Muscle of leg (tissue), 3 donors: ENCODE measurements at regions not wholly inside any gene's neighbourhood (a gene's known extent, or its start where the extent isn't known, plus 50 kb on each side); places are given as distances from the start of the nearest gene placed in this dataset.

Experiments used
- DNase-seq: peaks from one replicate; pipeline ENCODE4 v3.0.0; 2013
- H3K27ac ChIP-seq: one replicate; pipeline ENCODE4 v1.5.1; 2013; ENCODE audit warnings: mild to moderate bottlenecking, low read length, control low read depth
- H3K27me3 ChIP-seq: one replicate; pipeline ENCODE4 v1.6.1; 2013; ENCODE audit warnings: low read length; ENCODE audit not compliant: control insufficient read depth, insufficient read depth
- H3K36me3 ChIP-seq: one replicate; pipeline ENCODE4 v1.6.1; 2013; ENCODE audit warnings: low read length; ENCODE audit not compliant: control insufficient read depth, insufficient read depth
- H3K4me1 ChIP-seq: one replicate; pipeline ENCODE4 v1.6.1; 2013; ENCODE audit warnings: low read length; ENCODE audit not compliant: control insufficient read depth, insufficient read depth
- H3K4me3 ChIP-seq: one replicate; pipeline ENCODE4 v1.5.1; 2013; ENCODE audit warnings: low read length, control low read depth
- H3K9me3 ChIP-seq: replicated peaks from 2 replicates; pipeline ENCODE4 v1.6.1; 2013; ENCODE audit warnings: low read depth, low read length; ENCODE audit not compliant: control insufficient read depth
- WGBS: methylation state at CpG from one replicate; pipeline ENCODE4 v1.1.5; 2013; ENCODE audit warnings: missing lambda C conversion rate; ENCODE audit not compliant: insufficient coverage; 5-methylcytosine and 5-hydroxymethylcytosine counted together

GRCh38 chr21:24852610-24853195 is 754.6 kb downstream of the MRPL39 start:
- WGBS, result no CpG with 5 or more reads among the region's 1 CpG
- DNase-seq, result no peak
- Histone ChIP-seq H3K27me3 (no peaks in the 10 kb centered on the region), H3K27ac (no peak overlapping the region), H3K9me3 (no peaks in the 10 kb centered on the region), H3K4me1 (no peaks in the 10 kb centered on the region), H3K36me3 (no peaks in the 10 kb centered on the region), H3K4me3 (no peak overlapping the region)

- Histone ChIP-seq H3K9me3 (no peaks in the 10 kb centered on the region), H3K36me3 (no peaks in the 10 kb centered on the region), H3K4me1 (no peaks in the 10 kb centered on the region), H3K27me3 (no peaks in the 10 kb centered on the region), H3K27ac (no peak overlapping the region), H3K4me3 (no peak overlapping the region)
- WGBS, result no CpG with 5 or more reads among the region's 1 CpG
- DNase-seq, result no peak
Observed at GRCh38 chr21:24850121-24850520, 757.2 kb downstream of the MRPL39 start.

GRCh38 chr21:24844671-24845070 is 762.6 kb downstream of the MRPL39 start:
- Histone ChIP-seq H3K27ac (no peak overlapping the region), H3K4me3 (no peak overlapping the region), H3K9me3 (no peaks in the 10 kb centered on the region), H3K4me1 (no peaks in the 10 kb centered on the region), H3K27me3 (no peaks in the 10 kb centered on the region), H3K36me3 (no peaks in the 10 kb centered on the region)
- no CpG with 5 or more reads among the region's 5 CpGs for WGBS
- peak; percentile 22 for DNase-seq

- no peak overlapping the region for H3K27ac ChIP-seq
- DNase-seq, result no peak
- no peak overlapping the region for H3K4me3 ChIP-seq
- no peaks in the 10 kb centered on the region for H3K27me3 ChIP-seq
- H3K9me3 ChIP-seq, result no peaks in the 10 kb centered on the region
- no peaks in the 10 kb centered on the region for H3K4me1 ChIP-seq
- WGBS, result 91% methylated on average over 5 of the region's 30 CpGs
- no peaks in the 10 kb centered on the region for H3K36me3 ChIP-seq
Observed at GRCh38 chr21:24840287-24840686, 767.0 kb downstream of the MRPL39 start.

- no peak overlapping the region for H3K4me3 ChIP-seq
- H3K27me3 ChIP-seq, result no peaks in the 10 kb centered on the region
- no CpG with 5 or more reads among the region's 1 CpG for WGBS
- H3K36me3 ChIP-seq, result no peaks in the 10 kb centered on the region
- H3K27ac ChIP-seq, result no peak overlapping the region
- no peaks in the 10 kb centered on the region for H3K9me3 ChIP-seq
- peak; percentile 85 for DNase-seq
- no peaks in the 10 kb centered on the region for H3K4me1 ChIP-seq
Observed at GRCh38 chr21:24832961-24833360, 774.3 kb downstream of the MRPL39 start.

- no peaks in the 10 kb centered on the region for H3K36me3 ChIP-seq
- no peaks in the 10 kb centered on the region for H3K27me3 ChIP-seq
- WGBS, result 50% methylated on average over 1 of the region's 1 CpG
- no peaks in the 10 kb centered on the region for H3K4me1 ChIP-seq
- no peak overlapping the region for H3K4me3 ChIP-seq
- DNase-seq, result no peak
- no peaks in the 10 kb centered on the region for H3K9me3 ChIP-seq
- H3K27ac ChIP-seq, result no peak overlapping the region
Observed at GRCh38 chr21:24829397-24829796, 777.9 kb downstream of the MRPL39 start.

GRCh38 chr21:24826822-24827221 is 780.5 kb downstream of the MRPL39 start:
- Histone ChIP-seq H3K36me3 (no peaks in the 10 kb centered on the region), H3K4me3 (no peak overlapping the region), H3K27ac (no peak overlapping the region), H3K27me3 (no peaks in the 10 kb centered on the region), H3K4me1 (no peaks in the 10 kb centered on the region), H3K9me3 (no peaks in the 10 kb centered on the region)
- DNase-seq, result no peak
- no CpG with 5 or more reads among the region's 1 CpG for WGBS

- Histone ChIP-seq H3K27me3 (no peaks in the 10 kb centered on the region), H3K4me3 (no peak overlapping the region), H3K36me3 (no peaks in the 10 kb centered on the region), H3K9me3 (no peaks in the 10 kb centered on the region), H3K4me1 (no peaks in the 10 kb centered on the region), H3K27ac (no peak overlapping the region)
- WGBS, result no CpG with 5 or more reads among the region's 4 CpGs
- DNase-seq, result no peak
Observed at GRCh38 chr21:24825348-24825747, 781.9 kb downstream of the MRPL39 start.

- DNase-seq, result no peak
- Histone ChIP-seq H3K4me3 (no peak overlapping the region), H3K36me3 (no peaks in the 10 kb centered on the region), H3K27me3 (no peaks in the 10 kb centered on the region), H3K27ac (no peak overlapping the region), H3K4me1 (no peaks in the 10 kb centered on the region), H3K9me3 (no peaks in the 10 kb centered on the region)
- 100% methylated on average over 2 of the region's 4 CpGs for WGBS
Observed at GRCh38 chr21:24824209-24824608, 783.1 kb downstream of the MRPL39 start.

- no peak overlapping the region for H3K4me3 ChIP-seq
- H3K36me3 ChIP-seq, result no peaks in the 10 kb centered on the region
- WGBS, result no CpG with 5 or more reads among the region's 2 CpGs
- H3K9me3 ChIP-seq, result no peaks in the 10 kb centered on the region
- no peaks in the 10 kb centered on the region for H3K27me3 ChIP-seq
- no peaks in the 10 kb centered on the region for H3K4me1 ChIP-seq
- H3K27ac ChIP-seq, result no peak overlapping the region
- no peak for DNase-seq
Observed at GRCh38 chr21:24823247-24823646, 784.0 kb downstream of the MRPL39 start.

- Histone ChIP-seq H3K4me1 (no peaks in the 10 kb centered on the region), H3K36me3 (no peaks in the 10 kb centered on the region), H3K27ac (no peak overlapping the region), H3K4me3 (no peak overlapping the region), H3K9me3 (no peaks in the 10 kb centered on the region), H3K27me3 (no peaks in the 10 kb centered on the region)
- WGBS, result 27% methylated on average over 2 of the region's 3 CpGs
- DNase-seq, result no peak
Observed at GRCh38 chr21:24785033-24785432, 822.2 kb downstream of the MRPL39 start.
